ENCODE measurements at regions not wholly inside any gene's neighbourhood (a gene's known extent, or its start where the extent isn't known, plus 50 kb on each side); places are given as distances from the start of the nearest gene placed in this dataset.

DNA sequence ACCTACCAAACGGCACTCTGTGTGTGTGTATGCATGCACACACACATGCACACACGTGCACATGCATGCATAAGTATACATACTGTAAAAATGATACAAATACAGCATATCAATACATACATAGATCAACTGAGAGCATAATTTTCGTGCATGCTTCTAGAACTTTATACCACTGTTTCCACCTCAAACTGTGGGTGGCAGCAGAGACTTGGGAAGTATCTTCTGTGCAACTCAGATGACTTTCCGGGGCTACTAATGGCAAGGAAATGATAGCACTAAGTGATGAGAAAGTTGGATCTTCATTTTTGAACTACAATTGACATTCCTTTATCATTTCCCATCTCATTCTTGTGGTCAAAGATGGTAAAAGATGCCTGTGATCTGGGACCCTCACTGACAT lies 570.7 kb downstream of the REEP3 start:
- TF ChIP-seq ZNF565 (CRISPR knock-in tag; conservative IDR thresholded peaks at IDR 0.05; ENCODE audit: low read depth) (no peak), PPARA (CRISPR knock-in tag; IDR thresholded peaks at IDR 0.05; ENCODE audit: borderline replicate concordance) (no peak), BACH2 (CRISPR knock-in tag; IDR thresholded peaks at IDR 0.05; ENCODE audit: borderline replicate concordance) (no peak), TSHZ2 (CRISPR knock-in tag; IDR thresholded peaks at IDR 0.05) (no peak), CREB5 (CRISPR knock-in tag; IDR thresholded peaks at IDR 0.05; ENCODE audit: low read depth) (no peak), SNAI2 (CRISPR knock-in tag; IDR thresholded peaks at IDR 0.05) (no peak), ZNF8 (CRISPR knock-in tag; IDR thresholded peaks at IDR 0.05) (no peak), ESRRG (CRISPR knock-in tag; IDR thresholded peaks at IDR 0.05) (no peak), TCF4 (CRISPR knock-in tag; IDR thresholded peaks at IDR 0.05; ENCODE audit: borderline replicate concordance) (no peak), ARNTL (CRISPR knock-in tag; IDR thresholded peaks at IDR 0.05; ENCODE audit: borderline replicate concordance, low read depth) (no peak), GLIS3 (CRISPR knock-in tag; IDR thresholded peaks at IDR 0.05) (no peak)
- TF ChIP-seq, protein P1, sequence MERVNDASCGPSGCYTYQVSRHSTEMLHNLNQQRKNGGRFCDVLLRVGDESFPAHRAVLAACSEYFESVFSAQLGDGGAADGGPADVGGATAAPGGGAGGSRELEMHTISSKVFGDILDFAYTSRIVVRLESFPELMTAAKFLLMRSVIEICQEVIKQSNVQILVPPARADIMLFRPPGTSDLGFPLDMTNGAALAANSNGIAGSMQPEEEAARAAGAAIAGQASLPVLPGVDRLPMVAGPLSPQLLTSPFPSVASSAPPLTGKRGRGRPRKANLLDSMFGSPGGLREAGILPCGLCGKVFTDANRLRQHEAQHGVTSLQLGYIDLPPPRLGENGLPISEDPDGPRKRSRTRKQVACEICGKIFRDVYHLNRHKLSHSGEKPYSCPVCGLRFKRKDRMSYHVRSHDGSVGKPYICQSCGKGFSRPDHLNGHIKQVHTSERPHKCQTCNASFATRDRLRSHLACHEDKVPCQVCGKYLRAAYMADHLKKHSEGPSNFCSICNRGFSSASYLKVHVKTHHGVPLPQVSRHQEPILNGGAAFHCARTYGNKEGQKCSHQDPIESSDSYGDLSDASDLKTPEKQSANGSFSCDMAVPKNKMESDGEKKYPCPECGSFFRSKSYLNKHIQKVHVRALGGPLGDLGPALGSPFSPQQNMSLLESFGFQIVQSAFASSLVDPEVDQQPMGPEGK (CRISPR knock-in tag; IDR thresholded peaks at IDR 0.05; ENCODE audit: borderline replicate concordance): no peak
- TF ChIP-seq, protein P2, sequence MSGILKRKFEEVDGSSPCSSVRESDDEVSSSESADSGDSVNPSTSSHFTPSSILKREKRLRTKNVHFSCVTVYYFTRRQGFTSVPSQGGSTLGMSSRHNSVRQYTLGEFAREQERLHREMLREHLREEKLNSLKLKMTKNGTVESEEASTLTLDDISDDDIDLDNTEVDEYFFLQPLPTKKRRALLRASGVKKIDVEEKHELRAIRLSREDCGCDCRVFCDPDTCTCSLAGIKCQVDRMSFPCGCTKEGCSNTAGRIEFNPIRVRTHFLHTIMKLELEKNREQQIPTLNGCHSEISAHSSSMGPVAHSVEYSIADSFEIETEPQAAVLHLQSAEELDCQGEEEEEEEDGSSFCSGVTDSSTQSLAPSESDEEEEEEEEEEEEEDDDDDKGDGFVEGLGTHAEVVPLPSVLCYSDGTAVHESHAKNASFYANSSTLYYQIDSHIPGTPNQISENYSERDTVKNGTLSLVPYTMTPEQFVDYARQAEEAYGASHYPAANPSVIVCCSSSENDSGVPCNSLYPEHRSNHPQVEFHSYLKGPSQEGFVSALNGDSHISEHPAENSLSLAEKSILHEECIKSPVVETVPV (CRISPR knock-in tag; IDR thresholded peaks at IDR 0.05): no peak
